ENCODE measurements at regions not wholly inside any gene's neighbourhood (a gene's known extent, or its start where the extent isn't known, plus 50 kb on each side); places are given as distances from the start of the nearest gene placed in this dataset.

- POLR2A ChIA-PET: no interaction called here
- DNase-seq (ENCODE audit: extremely low spot score): no peak
- TF ChIP-seq FOXM1 (IDR thresholded peaks at IDR 0.05; ENCODE audit: borderline replicate concordance) (no peak), ZNF384 (IDR thresholded peaks at IDR 0.05) (no peak), LEF1 (IDR thresholded peaks at IDR 0.05; ENCODE audit: borderline replicate concordance) (no peak), PKNOX1 (IDR thresholded peaks at IDR 0.05) (no peak), ELF4 (IDR thresholded peaks at IDR 0.05) (no peak), SP1 (IDR thresholded peaks at IDR 0.05) (no peak), SUZ12 (IDR thresholded peaks at IDR 0.05) (no peak)
- CTCF ChIA-PET: no interaction called here
Observed at GRCh38 chr6:144893680-144894151, 608.6 kb downstream of the UTRN start.

- TF ChIP-seq SUZ12 (IDR thresholded peaks at IDR 0.05) (no peak), ARNT (IDR thresholded peaks at IDR 0.05) (no peak), PKNOX1 (IDR thresholded peaks at IDR 0.05) (no peak), SP1 (IDR thresholded peaks at IDR 0.05) (no peak), FOXK2 (IDR thresholded peaks at IDR 0.05) (no peak), LEF1 (IDR thresholded peaks at IDR 0.05; ENCODE audit: borderline replicate concordance) (no peak), NFRKB (IDR thresholded peaks at IDR 0.05) (no peak), TARDBP (IDR thresholded peaks at IDR 0.05) (no peak), HDGF (IDR thresholded peaks at IDR 0.05; ENCODE audit: borderline replicate concordance) (no peak), ZNF384 (IDR thresholded peaks at IDR 0.05) (no peak), FOXM1 (IDR thresholded peaks at IDR 0.05; ENCODE audit: borderline replicate concordance) (no peak), L3MBTL2 (conservative IDR thresholded peaks at IDR 0.05) (no peak), ELF4 (IDR thresholded peaks at IDR 0.05) (no peak), FOXA1 (IDR thresholded peaks at IDR 0.05) (no peak), BHLHE40 (IDR thresholded peaks at IDR 0.05; ENCODE audit: borderline replicate concordance) (no peak), CTBP1 (IDR thresholded peaks at IDR 0.05; ENCODE audit: borderline replicate concordance) (no peak)
- no peak for DNase-seq (ENCODE audit: extremely low spot score)
- POLR2A ChIA-PET: no interaction called here
- CTCF ChIA-PET: no interaction called here
Observed at GRCh38 chr6:144894240-144894639, 609.1 kb downstream of the UTRN start.

- POLR2A ChIA-PET: interaction anchor here (1.0 kb wide), 1 partner anchor 9 kb away, joined by 3 read pairs; no protein-coding TSS in a partner anchor
- CTCF ChIA-PET: no interaction called here
- TF ChIP-seq FOXA1 (IDR thresholded peaks at IDR 0.05) (no peak), ARNT (IDR thresholded peaks at IDR 0.05) (no peak), FOXK2 (IDR thresholded peaks at IDR 0.05) (no peak), ZNF384 (IDR thresholded peaks at IDR 0.05) (no peak)
Observed at GRCh38 chr6:144895313-144896278, 610.5 kb downstream of the UTRN start.

GRCh38 chr6:144896289-144896688 lies 611.2 kb downstream of the UTRN start:
- DNase-seq (ENCODE audit: extremely low spot score): no peak
- ChIA-PET POLR2A (no interaction called here), CTCF (no interaction called here)
- TF ChIP-seq NFRKB (IDR thresholded peaks at IDR 0.05): no peak
- no peak for TF ChIP-seq ARNT (IDR thresholded peaks at IDR 0.05)
- no peak for TF ChIP-seq FOXK2 (IDR thresholded peaks at IDR 0.05)
- TF ChIP-seq CTBP1 (IDR thresholded peaks at IDR 0.05; ENCODE audit: borderline replicate concordance): no peak
- no peak for TF ChIP-seq LEF1 (IDR thresholded peaks at IDR 0.05; ENCODE audit: borderline replicate concordance)
- no peak for TF ChIP-seq FOXM1 (IDR thresholded peaks at IDR 0.05; ENCODE audit: borderline replicate concordance)
- TF ChIP-seq FOXA1 (IDR thresholded peaks at IDR 0.05): no peak
- no peak for TF ChIP-seq ZNF384 (IDR thresholded peaks at IDR 0.05)
- TF ChIP-seq ELF4 (IDR thresholded peaks at IDR 0.05): no peak
- TF ChIP-seq SUZ12 (IDR thresholded peaks at IDR 0.05): no peak
- no peak for TF ChIP-seq PKNOX1 (IDR thresholded peaks at IDR 0.05)
- no peak for TF ChIP-seq L3MBTL2 (conservative IDR thresholded peaks at IDR 0.05)
- no peak for TF ChIP-seq TARDBP (IDR thresholded peaks at IDR 0.05)
- no peak for TF ChIP-seq HDGF (IDR thresholded peaks at IDR 0.05; ENCODE audit: borderline replicate concordance)
- TF ChIP-seq BHLHE40 (IDR thresholded peaks at IDR 0.05; ENCODE audit: borderline replicate concordance): no peak
- TF ChIP-seq SP1 (IDR thresholded peaks at IDR 0.05): no peak

More at GRCh38 chr6:144895313-144896278, 610.5 kb downstream of the UTRN start:
- no peak for DNase-seq (ENCODE audit: extremely low spot score)

GRCh38 chr6:144896871-144897270 lies 611.7 kb downstream of the UTRN start:
- no peak for DNase-seq (ENCODE audit: extremely low spot score)
- ChIA-PET CTCF (no interaction called here), POLR2A (no interaction called here)
- TF ChIP-seq L3MBTL2 (conservative IDR thresholded peaks at IDR 0.05): no peak
- TF ChIP-seq PKNOX1 (IDR thresholded peaks at IDR 0.05): no peak
- TF ChIP-seq FOXA1 (IDR thresholded peaks at IDR 0.05): no peak
- no peak for TF ChIP-seq ARNT (IDR thresholded peaks at IDR 0.05)
- no peak for TF ChIP-seq BHLHE40 (IDR thresholded peaks at IDR 0.05; ENCODE audit: borderline replicate concordance)
- no peak for TF ChIP-seq LEF1 (IDR thresholded peaks at IDR 0.05; ENCODE audit: borderline replicate concordance)
- no peak for TF ChIP-seq FOXK2 (IDR thresholded peaks at IDR 0.05)
